GM20000 (cell line): ENCODE measurements at regions not wholly inside any gene's neighbourhood (a gene's known extent, or its start where the extent isn't known, plus 50 kb on each side); places are given as distances from the start of the nearest gene placed in this dataset.
A peak's percentile ranks its signal among the peaks of the same experiment; 100 is the strongest.
"Not testable (repeated sequence)": the region's sequence is repeated elsewhere in the genome, so short reads cannot be mapped to it uniquely, and the experiment has no call there.

ENCODE experiments used
- DNase-seq: peaks from one replicate; pipeline ENCODE4 v3.0.0; 2012; ENCODE audit warnings: low spot score
- TF ChIP-seq, protein P1 (sequence below): IDR thresholded peaks from 2 replicates; pipeline ENCODE4 v1.5.1; 2012; ENCODE audit warnings: mild to moderate bottlenecking, control low read depth; ENCODE audit errors: extremely low read depth, missing control alignments

DNA sequence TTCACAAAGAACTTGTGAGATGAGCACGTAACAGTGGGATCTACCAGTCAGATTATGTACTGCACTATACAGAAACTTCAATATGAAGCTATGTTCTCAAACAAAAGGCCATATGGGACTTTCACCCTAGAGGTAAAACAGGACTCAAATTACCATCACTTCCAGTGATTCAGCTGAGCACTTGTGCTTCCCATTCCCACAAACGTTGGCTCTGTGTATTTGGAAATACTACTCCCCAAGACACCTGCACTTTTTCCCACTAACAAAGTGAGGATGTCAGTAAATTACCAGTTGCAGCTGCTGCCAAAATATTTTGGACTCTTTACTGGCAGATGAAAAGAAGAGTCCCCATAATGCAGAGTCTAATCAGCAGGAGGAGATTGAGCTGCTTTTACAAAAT is 1570.1 kb downstream of the SI start:
- no peak for DNase-seq

DNA sequence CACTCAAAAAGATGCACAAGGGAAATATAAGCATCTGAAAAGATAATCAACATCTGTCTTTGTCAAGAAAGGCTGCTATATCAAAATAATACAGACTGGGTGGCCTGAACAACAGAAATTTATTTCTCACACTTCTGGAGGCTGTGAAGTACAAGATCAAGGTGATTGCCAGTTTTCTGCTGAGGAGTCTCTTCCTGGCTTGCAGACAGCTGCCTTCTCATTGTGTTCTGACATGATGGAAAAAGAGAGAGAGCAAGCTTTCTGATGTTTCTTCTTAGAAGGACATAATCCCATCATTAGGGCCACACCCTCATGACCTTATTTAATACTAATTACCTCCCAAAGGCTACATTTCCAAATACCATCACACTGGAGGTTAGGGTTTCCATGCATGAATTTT is 1573.3 kb downstream of the SI start:
- no peak for DNase-seq
- TF ChIP-seq, protein P1, sequence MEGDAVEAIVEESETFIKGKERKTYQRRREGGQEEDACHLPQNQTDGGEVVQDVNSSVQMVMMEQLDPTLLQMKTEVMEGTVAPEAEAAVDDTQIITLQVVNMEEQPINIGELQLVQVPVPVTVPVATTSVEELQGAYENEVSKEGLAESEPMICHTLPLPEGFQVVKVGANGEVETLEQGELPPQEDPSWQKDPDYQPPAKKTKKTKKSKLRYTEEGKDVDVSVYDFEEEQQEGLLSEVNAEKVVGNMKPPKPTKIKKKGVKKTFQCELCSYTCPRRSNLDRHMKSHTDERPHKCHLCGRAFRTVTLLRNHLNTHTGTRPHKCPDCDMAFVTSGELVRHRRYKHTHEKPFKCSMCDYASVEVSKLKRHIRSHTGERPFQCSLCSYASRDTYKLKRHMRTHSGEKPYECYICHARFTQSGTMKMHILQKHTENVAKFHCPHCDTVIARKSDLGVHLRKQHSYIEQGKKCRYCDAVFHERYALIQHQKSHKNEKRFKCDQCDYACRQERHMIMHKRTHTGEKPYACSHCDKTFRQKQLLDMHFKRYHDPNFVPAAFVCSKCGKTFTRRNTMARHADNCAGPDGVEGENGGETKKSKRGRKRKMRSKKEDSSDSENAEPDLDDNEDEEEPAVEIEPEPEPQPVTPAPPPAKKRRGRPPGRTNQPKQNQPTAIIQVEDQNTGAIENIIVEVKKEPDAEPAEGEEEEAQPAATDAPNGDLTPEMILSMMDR = no peak

More for the DNA sequence above, 1570.1 kb downstream of the SI start:
- TF ChIP-seq, protein P1 = no peak

DNA sequence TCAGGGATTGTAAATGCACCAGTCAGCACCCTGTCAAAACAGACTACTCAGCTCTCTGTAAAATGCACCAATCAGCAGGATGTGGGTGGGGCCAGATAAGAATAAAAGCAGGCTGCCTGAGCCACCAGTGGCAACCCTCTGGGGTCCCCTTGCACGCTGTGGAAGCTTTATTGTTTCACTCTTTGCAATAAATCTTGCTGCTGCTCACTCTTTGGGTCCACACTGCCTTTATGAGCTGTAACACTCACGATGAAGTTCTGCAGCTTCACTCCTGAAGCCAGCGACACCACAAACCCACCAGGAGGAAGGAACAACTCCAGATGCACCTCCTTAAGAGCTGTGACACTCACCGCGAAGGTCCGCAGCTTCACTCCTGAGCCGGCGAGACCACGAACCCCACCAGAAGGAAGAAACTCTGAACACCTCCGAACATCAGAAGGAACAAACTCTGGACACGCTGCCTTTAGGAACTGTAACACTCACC is 1578.5 kb downstream of the SI start:
- not testable (repeated sequence) for DNase-seq

DNA sequence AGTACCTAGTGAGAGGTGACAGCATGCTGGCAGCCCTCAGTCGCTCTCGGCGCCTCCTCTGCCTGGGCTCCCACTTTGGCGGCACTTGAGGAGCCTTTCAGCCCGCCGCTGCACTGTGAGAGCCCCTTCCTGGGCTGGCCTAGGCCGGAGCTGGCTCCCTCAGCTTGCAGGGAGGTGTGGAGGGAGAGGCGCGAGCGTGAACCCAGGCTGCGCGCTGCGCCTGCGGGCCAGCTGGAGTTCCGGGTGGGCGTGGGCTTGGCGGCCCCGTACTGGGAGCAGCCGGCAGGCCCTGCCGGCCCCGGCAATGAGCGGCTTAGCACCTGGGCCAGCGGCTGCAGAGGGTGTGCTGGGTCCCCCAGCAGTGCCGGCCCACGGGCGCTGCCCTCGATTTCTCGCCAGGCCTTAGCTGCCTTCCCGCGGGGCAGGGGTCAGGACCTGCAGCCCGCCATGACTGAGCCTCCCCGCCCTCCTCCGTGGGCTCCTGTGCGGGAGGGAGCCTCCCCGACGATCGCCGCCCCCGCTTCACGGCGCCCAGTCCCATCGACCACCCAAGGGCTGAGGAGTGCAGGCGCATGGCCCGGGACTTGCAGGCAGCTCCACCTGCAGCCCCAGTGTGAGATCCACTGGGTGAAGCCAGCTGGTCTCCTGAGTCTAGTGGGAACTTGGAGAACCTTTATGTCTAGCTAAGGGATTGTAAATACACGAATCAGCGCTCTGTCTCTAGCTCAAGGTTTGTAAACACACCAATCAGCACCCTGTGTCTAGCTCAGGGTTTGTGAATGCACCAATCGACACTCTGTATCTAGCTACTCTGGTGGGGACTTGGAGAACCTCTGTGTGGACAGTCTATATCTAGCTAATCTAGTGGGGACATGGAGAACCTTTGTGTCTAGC is 1579.2 kb downstream of the SI start:
- DNase-seq = not testable (repeated sequence)

DNA sequence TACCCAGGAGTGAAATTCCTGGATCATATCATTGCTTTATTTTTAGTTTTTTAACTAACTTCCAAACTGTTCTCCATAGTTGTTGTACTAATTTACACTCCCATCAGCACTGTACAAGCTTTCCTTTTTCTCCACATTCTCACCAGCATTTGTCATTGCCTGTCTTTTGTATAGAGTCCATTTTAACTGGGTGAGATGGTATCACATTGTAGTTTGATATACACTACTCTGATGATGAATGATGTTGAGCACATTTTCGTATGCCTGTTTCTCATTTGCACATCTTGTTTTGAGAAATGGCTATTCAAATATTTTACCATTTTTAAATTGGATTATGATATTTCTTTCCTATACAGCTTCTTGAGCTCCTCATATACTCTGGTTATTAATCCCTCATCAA is 1586.6 kb downstream of the SI start:
- DNase-seq = no peak
- TF ChIP-seq, protein P1 = no peak

DNA sequence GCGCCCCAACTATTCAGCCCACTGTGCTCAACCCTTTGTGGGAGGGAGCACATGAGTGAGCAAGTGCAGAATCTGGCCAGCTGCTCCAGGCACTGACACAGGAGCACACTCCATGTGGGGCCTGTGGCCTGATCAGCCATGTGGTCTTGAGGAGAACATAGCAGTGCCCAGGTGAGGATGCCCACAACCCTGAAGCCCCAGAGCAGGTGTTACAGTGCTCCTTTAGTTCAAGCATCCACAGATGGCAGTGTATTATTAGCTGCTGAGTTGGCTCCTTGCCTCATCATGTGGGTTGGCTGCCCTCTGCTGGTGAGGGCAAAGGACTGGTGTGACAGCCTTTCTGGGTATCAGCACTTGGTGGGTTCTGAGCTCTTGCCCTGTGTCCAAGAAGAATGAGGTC is 1588.2 kb downstream of the SI start:
- TF ChIP-seq, protein P1 = peak; percentile 0
- DNase-seq = peak; percentile 24

DNA sequence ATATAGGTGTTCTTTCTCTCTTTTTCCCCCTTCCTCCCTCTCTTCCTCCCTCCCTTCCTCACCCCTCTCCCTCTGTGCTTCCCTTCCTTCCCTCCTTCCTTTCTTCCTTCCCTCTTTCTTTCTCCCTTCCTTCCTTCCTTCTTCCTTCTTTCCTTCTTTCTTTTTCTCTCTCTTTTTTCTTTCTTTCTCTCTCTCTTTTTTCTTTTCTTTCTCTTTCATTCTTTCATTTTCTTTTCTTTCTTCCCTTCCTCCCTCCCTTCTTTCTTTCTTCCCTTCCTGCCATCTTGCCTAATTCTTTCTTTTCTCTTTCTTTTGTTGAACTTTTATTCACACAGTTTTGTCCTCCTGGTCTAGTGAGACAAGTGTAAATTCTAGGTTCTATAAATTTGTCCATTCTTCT is 1595.6 kb downstream of the SI start:
- TF ChIP-seq, protein P1 = no peak
- no peak for DNase-seq

DNA sequence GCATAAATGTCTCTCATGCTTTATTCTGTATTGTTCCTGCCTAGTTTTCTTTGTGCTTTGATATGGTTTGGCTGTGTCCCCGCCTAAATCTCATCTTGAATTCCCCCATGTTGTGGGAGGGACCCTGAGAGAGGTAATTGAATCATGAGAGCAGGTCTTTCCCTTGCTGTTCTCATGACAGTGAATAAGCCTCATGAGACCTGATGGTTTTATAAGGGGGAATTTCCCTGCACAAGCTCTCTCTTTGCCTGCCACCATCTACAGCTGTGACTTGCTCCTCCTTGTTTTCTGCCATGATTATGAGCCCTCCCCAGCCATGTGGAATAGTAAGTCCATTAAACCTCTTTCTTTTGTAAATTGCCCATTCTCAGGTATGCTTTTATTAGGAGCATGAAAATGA is 1596.6 kb downstream of the SI start:
- TF ChIP-seq, protein P1 = no peak
- no peak for DNase-seq
